ENCODE measurements at regions not wholly inside any gene's neighbourhood (a gene's known extent, or its start where the extent isn't known, plus 50 kb on each side); places are given as distances from the start of the nearest gene placed in this dataset.

- Histone ChIP-seq H3K9me3 (ENCODE audit: control insufficient read depth, insufficient read depth, low read length) (no peaks in the 10 kb centered on the region), H3K27me3 (ENCODE audit: control insufficient read depth, insufficient read depth, low read length) (no peaks in the 10 kb centered on the region), H3K36me3 (ENCODE audit: control insufficient read depth, insufficient read depth, low read length) (no peaks in the 10 kb centered on the region), H3K4me3 (ENCODE audit: low read length) (no peak overlapping the region), H3K4me1 (ENCODE audit: control insufficient read depth, insufficient read depth, low read length) (no peaks in the 10 kb centered on the region), H3K27ac (ENCODE audit: low read length) (no peak overlapping the region)
- no CpG with 5 or more reads among the region's 18 CpGs for WGBS (ENCODE audit: insufficient coverage, insufficient read length)
- no peak for DNase-seq (ENCODE audit: low read depth, low spot score)
Observed at GRCh38 chr2:8304821-8305766, 376.8 kb upstream of the ID2 start.

GRCh38 chr2:8306530-8307351 is 375.1 kb upstream of the ID2 start:
- no peak for DNase-seq (ENCODE audit: low read depth, low spot score)
- Histone ChIP-seq H3K27me3 (ENCODE audit: control insufficient read depth, insufficient read depth, low read length) (no peaks in the 10 kb centered on the region), H3K4me3 (ENCODE audit: low read length) (no peak overlapping the region), H3K4me1 (ENCODE audit: control insufficient read depth, insufficient read depth, low read length) (no peaks in the 10 kb centered on the region), H3K36me3 (ENCODE audit: control insufficient read depth, insufficient read depth, low read length) (no peaks in the 10 kb centered on the region), H3K27ac (ENCODE audit: low read length) (no peak overlapping the region), H3K9me3 (ENCODE audit: control insufficient read depth, insufficient read depth, low read length) (no peaks in the 10 kb centered on the region)
- no CpG with 5 or more reads among the region's 7 CpGs for WGBS (ENCODE audit: insufficient coverage, insufficient read length)

DNA sequence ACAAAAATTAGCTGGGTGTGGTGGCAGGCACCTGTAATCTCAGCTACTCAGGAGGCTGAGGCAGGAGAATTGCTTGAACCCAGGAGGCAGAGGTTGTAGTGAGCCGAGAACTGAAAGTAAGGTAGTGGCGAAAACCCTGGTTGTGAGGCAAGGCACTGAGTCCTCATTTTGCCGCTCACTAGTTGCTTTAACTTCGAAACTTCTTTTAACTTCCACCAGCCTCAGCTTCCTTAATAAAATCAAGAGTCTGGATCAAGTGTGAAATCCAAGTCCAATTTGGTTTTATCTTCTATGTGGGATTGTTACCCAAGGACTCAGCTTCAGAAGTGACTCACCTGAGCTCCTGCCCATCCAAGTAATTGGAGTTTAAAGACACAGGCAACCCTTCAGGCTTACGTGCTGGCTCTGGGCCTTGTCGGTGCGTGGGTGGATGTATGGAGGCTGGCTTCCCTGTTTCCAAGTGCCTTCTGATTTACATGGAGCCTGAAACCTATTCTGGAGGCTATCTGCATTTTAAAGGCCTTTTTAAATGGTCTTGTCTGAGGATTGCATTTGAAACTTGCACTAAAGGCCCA is 374.2 kb upstream of the ID2 start:
- no peaks in the 10 kb centered on the region for H3K4me1 ChIP-seq (ENCODE audit: control insufficient read depth, insufficient read depth, low read length)
- DNase-seq (ENCODE audit: low read depth, low spot score) = no peak
- H3K27ac ChIP-seq (ENCODE audit: low read length) = no peak overlapping the region
- H3K4me3 ChIP-seq (ENCODE audit: low read length) = no peak overlapping the region
- H3K27me3 ChIP-seq (ENCODE audit: control insufficient read depth, insufficient read depth, low read length) = no peaks in the 10 kb centered on the region
- H3K9me3 ChIP-seq (ENCODE audit: control insufficient read depth, insufficient read depth, low read length) = no peaks in the 10 kb centered on the region
- H3K36me3 ChIP-seq (ENCODE audit: control insufficient read depth, insufficient read depth, low read length) = no peaks in the 10 kb centered on the region; the same call in 1 of the 2 replicates
- no CpG with 5 or more reads among the region's 7 CpGs for WGBS (ENCODE audit: insufficient coverage, insufficient read length)

DNA sequence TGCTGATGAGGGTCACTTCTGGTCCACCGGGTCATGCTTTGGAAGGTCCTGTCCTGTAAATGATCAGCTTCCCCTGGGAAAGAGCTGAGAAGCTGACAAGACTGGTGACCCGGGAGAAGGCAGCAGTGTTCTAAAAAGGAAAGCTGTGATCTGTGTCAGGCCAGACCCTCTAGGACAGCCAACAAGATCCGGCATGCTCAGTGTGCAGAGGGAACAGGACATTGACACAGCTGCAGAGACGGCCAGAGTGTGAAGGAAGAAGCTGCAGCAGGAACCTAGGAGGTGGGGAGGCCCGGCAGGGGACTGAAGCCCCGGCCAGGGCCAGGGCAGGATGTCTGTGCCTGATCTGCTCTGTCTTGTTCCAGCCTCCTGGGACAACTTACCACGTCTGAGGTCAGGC is 372.7 kb upstream of the ID2 start:
- no peak overlapping the region for H3K4me3 ChIP-seq (ENCODE audit: low read length)
- no peaks in the 10 kb centered on the region for H3K27me3 ChIP-seq (ENCODE audit: control insufficient read depth, insufficient read depth, low read length)
- no peak overlapping the region for H3K27ac ChIP-seq (ENCODE audit: low read length)
- DNase-seq (ENCODE audit: low read depth, low spot score) = no peak
- no peaks in the 10 kb centered on the region for H3K4me1 ChIP-seq (ENCODE audit: control insufficient read depth, insufficient read depth, low read length)
- H3K36me3 ChIP-seq (ENCODE audit: control insufficient read depth, insufficient read depth, low read length) = no peaks in the 10 kb centered on the region; the same call in 1 of the 2 replicates
- H3K9me3 ChIP-seq (ENCODE audit: control insufficient read depth, insufficient read depth, low read length) = no peaks in the 10 kb centered on the region
- no CpG with 5 or more reads among the region's 7 CpGs for WGBS (ENCODE audit: insufficient coverage, insufficient read length)

DNA sequence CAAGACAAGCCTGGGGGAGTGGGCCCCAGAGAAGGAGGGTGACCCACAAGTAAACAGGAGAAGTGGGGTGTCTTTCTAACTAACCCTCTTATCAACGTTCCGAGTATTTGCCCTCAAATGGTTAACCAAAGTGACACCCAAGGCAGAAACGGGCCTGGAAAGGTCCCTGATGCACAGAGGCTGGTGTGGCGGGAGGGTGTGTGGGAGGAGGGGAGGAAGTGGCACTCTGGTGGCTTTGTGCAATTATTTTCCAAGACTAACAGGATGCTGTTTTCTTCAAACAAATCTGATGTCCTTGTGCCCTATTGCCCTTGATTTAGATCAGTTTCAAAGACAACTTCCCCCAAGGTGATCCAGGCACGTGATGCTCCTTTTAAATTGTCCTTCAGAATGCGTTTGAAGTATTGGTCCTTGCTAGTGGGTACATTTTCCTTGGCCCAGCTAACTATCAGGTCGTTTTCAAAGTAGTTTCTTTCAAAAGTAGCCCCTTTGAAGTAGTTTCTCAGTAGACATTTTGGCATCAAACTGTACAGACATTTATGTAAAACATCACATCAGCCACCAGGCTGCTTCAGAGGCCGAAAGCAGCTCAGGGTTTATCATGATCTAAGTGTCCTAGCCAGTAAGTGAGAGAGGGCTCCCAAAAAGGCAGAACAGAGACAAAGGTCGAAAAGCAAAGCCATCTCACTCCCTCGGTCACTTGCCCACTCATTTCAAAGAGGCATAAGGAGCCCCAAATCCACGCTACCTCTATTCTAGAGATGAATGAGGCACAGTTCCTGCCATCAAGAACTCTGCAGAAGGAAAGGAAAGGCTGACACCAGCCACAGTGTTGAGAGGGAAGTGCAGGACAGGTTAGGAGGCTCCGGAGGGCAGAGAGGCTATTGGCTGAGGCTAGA is 371.1 kb upstream of the ID2 start:
- Histone ChIP-seq H3K4me3 (ENCODE audit: low read length) (no peak overlapping the region), H3K27me3 (ENCODE audit: control insufficient read depth, insufficient read depth, low read length) (no peaks in the 10 kb centered on the region), H3K9me3 (ENCODE audit: control insufficient read depth, insufficient read depth, low read length) (no peaks in the 10 kb centered on the region), H3K4me1 (ENCODE audit: control insufficient read depth, insufficient read depth, low read length) (no peaks in the 10 kb centered on the region), H3K36me3 (ENCODE audit: control insufficient read depth, insufficient read depth, low read length) (no peaks in the 10 kb centered on the region; the same call in 1 of the 2 replicates), H3K27ac (ENCODE audit: low read length) (no peak overlapping the region)
- no CpG with 5 or more reads among the region's 12 CpGs for WGBS (ENCODE audit: insufficient coverage, insufficient read length)
- DNase-seq (ENCODE audit: low read depth, low spot score) = no peak

DNA sequence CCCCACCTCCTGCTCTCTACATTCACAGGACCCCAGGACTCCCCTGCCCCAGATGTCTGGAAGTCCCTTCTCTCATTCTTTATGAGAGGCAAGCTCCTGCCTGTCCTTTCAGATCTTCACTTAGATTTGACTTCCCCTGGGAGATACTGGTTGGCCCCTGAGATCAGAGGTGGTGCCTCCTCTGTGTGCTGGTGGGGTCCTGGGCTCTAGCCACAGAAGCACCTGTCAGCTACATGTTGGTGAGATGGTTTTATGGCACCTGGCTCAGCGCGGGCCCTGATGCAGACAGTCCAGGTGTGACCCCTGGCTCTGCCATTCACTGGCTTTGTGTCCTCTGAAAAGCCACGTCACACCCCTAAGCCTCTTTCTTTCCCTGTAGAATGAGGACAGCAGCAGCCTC is 369.6 kb upstream of the ID2 start:
- H3K27ac ChIP-seq (ENCODE audit: low read length) = no peak overlapping the region
- WGBS (ENCODE audit: insufficient coverage, insufficient read length) = no CpG with 5 or more reads among the region's 3 CpGs
- no peaks in the 10 kb centered on the region for H3K27me3 ChIP-seq (ENCODE audit: control insufficient read depth, insufficient read depth, low read length)
- no peak for DNase-seq (ENCODE audit: low read depth, low spot score)
- H3K36me3 ChIP-seq (ENCODE audit: control insufficient read depth, insufficient read depth, low read length) = no peaks in the 10 kb centered on the region; the same call in 1 of the 2 replicates
- no peak overlapping the region for H3K4me3 ChIP-seq (ENCODE audit: low read length)
- no peaks in the 10 kb centered on the region for H3K4me1 ChIP-seq (ENCODE audit: control insufficient read depth, insufficient read depth, low read length)
- H3K9me3 ChIP-seq (ENCODE audit: control insufficient read depth, insufficient read depth, low read length) = no peaks in the 10 kb centered on the region

DNA sequence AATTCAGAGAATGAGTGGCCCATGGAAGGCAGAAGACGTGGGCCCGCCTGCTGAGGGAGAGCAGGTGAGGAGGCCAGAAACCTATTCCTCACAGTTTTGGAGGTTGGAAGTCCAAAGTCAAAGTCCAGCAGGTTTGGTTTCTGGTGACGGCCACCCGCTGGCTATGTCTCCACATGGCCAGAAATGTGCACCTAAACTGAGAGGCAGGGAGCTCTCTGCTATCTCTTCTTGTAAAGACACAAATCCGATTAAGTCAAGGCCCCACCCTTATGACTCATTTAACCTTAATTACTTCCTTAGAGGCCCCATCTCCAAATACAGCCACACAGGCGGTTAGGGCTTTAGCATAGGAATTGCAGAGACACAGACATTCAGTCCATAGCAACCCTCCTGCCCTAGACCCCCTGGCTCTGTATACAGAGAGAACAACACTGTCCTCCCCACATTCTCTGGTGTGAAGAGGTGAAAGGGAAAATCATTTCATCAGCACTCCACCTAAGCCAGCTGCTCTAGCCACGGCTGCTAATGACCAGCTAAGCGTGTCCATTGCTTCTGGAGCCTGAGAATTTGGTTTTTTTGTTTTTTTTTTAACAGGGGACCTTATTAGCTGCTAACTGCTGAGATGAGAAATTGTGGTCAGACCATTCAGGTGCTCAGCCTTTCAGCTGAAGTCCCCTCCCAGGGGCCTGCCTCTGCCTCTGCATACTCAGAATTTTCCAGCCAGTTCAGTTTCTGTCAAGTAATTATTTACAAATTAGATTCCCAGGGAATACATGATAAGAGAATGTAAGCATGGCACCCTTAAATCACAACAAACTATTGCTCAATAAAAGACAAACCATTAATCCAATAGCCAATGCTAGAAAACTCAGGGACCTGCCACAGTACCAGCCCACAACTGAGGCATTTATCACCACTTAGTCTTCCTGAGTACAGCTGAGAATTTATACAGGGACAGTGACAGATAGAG is 368.7 kb upstream of the ID2 start:
- Histone ChIP-seq H3K9me3 (ENCODE audit: control insufficient read depth, insufficient read depth, low read length) (no peaks in the 10 kb centered on the region), H3K36me3 (ENCODE audit: control insufficient read depth, insufficient read depth, low read length) (no peaks in the 10 kb centered on the region; the same call in 1 of the 2 replicates), H3K27me3 (ENCODE audit: control insufficient read depth, insufficient read depth, low read length) (no peaks in the 10 kb centered on the region), H3K4me1 (ENCODE audit: control insufficient read depth, insufficient read depth, low read length) (no peaks in the 10 kb centered on the region), H3K27ac (ENCODE audit: low read length) (no peak overlapping the region), H3K4me3 (ENCODE audit: low read length) (no peak overlapping the region)
- DNase-seq (ENCODE audit: low read depth, low spot score) = no peak
- WGBS (ENCODE audit: insufficient coverage, insufficient read length) = no CpG with 5 or more reads among the region's 8 CpGs

GRCh38 chr2:8314063-8314462 is 367.8 kb upstream of the ID2 start:
- no CpG with 5 or more reads among the region's 3 CpGs for WGBS (ENCODE audit: insufficient coverage, insufficient read length)
- H3K4me3 ChIP-seq (ENCODE audit: low read length) = no peak overlapping the region
- H3K27ac ChIP-seq (ENCODE audit: low read length) = no peak overlapping the region
- no peaks in the 10 kb centered on the region; the same call in 1 of the 2 replicates for H3K36me3 ChIP-seq (ENCODE audit: control insufficient read depth, insufficient read depth, low read length)
- no peak for DNase-seq (ENCODE audit: low read depth, low spot score)
- H3K4me1 ChIP-seq (ENCODE audit: control insufficient read depth, insufficient read depth, low read length) = 0 out of 2 replicates have a peak, but pooled peaks cover 1% of the 10 kb centered on the region
- H3K9me3 ChIP-seq (ENCODE audit: control insufficient read depth, insufficient read depth, low read length) = no peaks in the 10 kb centered on the region
- no peaks in the 10 kb centered on the region for H3K27me3 ChIP-seq (ENCODE audit: control insufficient read depth, insufficient read depth, low read length)

Measured in iPS DF 6.9 (cell line).